CD14-positive monocyte (primary cell): ENCODE measurements at regions not wholly inside any gene's neighbourhood (a gene's known extent, or its start where the extent isn't known, plus 50 kb on each side); places are given as distances from the start of the nearest gene placed in this dataset.

ENCODE experiments used
- DNase-seq, 3 donors: peaks; one replicate each; pipeline ENCODE4 v3.0.0-alpha.2; 2011 to 2022
- H2AFZ ChIP-seq: 2 replicates; pipeline ENCODE4 v1.6.0; 2012; ENCODE audit warnings: mild to moderate bottlenecking, low read depth, low read length, inconsistent platforms; ENCODE audit not compliant: insufficient read depth, poor library complexity, severe bottlenecking
- H3K27ac ChIP-seq, 2 donors: 1 replicate in 1 of 2; 2 replicates in 1 of 2; pipeline ENCODE4 v1.5.1; 2012 to 2013; ENCODE audit warnings: low read length in 2 of 2, control low read depth in 1 of 2, inconsistent platforms in 1 of 2, low read depth in 1 of 2, mild to moderate bottlenecking in 1 of 2
- H3K27me3 ChIP-seq, 2 donors: one replicate each; pipeline versions ENCODE4 v1.6.0 to v1.6.1; 2011 to 2013; ENCODE audit warnings: low read length in 2 of 2; ENCODE audit not compliant: control insufficient read depth in 2 of 2, insufficient read depth in 2 of 2
- H3K36me3 ChIP-seq, 2 donors: replicated peaks in 1 of 2; 1 replicate in 1 of 2; 2 replicates in 1 of 2; pipeline versions ENCODE4 v1.5.1 to v1.6.1; 2012 to 2013; ENCODE audit warnings: low read length in 2 of 2, control low read depth in 1 of 2, inconsistent platforms in 1 of 2, mild to moderate bottlenecking in 1 of 2; ENCODE audit not compliant: insufficient read depth in 2 of 2, control insufficient read depth in 1 of 2
- H3K4me1 ChIP-seq, 2 donors: 1 replicate in 1 of 2; 2 replicates in 1 of 2; pipeline versions ENCODE4 v1.5.1 to v1.6.1; 2012 to 2013; ENCODE audit warnings: low read length in 2 of 2, control low read depth in 1 of 2, inconsistent platforms in 1 of 2, mild to moderate bottlenecking in 1 of 2, moderate library complexity in 1 of 2; ENCODE audit not compliant: insufficient read depth in 2 of 2, control insufficient read depth in 1 of 2
- H3K4me2 ChIP-seq: replicated peaks from 2 replicates; pipeline ENCODE3; 2012; ENCODE audit warnings: low read length, moderate library complexity, mild to moderate bottlenecking; ENCODE audit not compliant: poor library complexity, severe bottlenecking; ENCODE audit errors: extremely low read depth
- H3K4me3 ChIP-seq, 3 experiments: fragments of 200-600 bp in 1 of 3; sonication (generic) in 1 of 3; replicated peaks in 1 of 3; 1 replicate in 2 of 3; 2 replicates in 1 of 3; pipeline ENCODE4 v1.5.1; 2011 to 2013; ENCODE audit warnings: low read length in 3 of 3, mild to moderate bottlenecking in 3 of 3, control low read depth in 2 of 3, low read depth in 2 of 3, inconsistent platforms in 1 of 3, moderate library complexity in 1 of 3
- H3K79me2 ChIP-seq: 2 replicates; pipeline ENCODE4 v1.6.0; 2012; ENCODE audit warnings: mild to moderate bottlenecking, control low read depth, inconsistent platforms, low read length, moderate library complexity; ENCODE audit not compliant: insufficient read depth
- H3K9ac ChIP-seq: 2 replicates; pipeline ENCODE4 v1.6.0; 2017; ENCODE audit warnings: low read length, mild to moderate bottlenecking; ENCODE audit not compliant: insufficient read depth, poor library complexity, severe bottlenecking
- H3K9me3 ChIP-seq, 2 donors: replicated peaks in 1 of 2; 1 replicate in 1 of 2; 2 replicates in 1 of 2; pipeline versions ENCODE4 v1.5.1 to v1.6.1; 2012 to 2013; ENCODE audit warnings: low read length in 2 of 2, control low read depth in 1 of 2; ENCODE audit not compliant: control insufficient read depth in 1 of 2, insufficient read depth in 1 of 2
- H4K20me1 ChIP-seq: 2 replicates; pipeline ENCODE4 v1.6.0; 2012; ENCODE audit warnings: mild to moderate bottlenecking, low read length, control low read depth, moderate library complexity; ENCODE audit not compliant: insufficient read depth
- H3K27ac Mint-ChIP-seq, 7 donors: one replicate each; pipeline ENCODE4 v1.8.0; 2020; ENCODE audit warnings: mild to moderate bottlenecking in 7 of 7, mixed read lengths in 7 of 7, moderate library complexity in 6 of 7, inconsistent platforms in 2 of 7
- H3K27me3 Mint-ChIP-seq, 3 donors: one replicate each; pipeline ENCODE4 v1.8.0; 2021 to 2022; ENCODE audit warnings: low read depth in 3 of 3, mild to moderate bottlenecking in 3 of 3, mixed read lengths in 3 of 3, moderate library complexity in 3 of 3, inconsistent platforms in 1 of 3
- H3K36me3 Mint-ChIP-seq, 2 donors: one replicate each; pipeline ENCODE4 v1.8.0; 2020; ENCODE audit warnings: mixed read lengths in 2 of 2, inconsistent platforms in 1 of 2, mild to moderate bottlenecking in 1 of 2
- H3K4me1 Mint-ChIP-seq: one replicate; pipeline ENCODE4 v1.8.0; 2020; ENCODE audit warnings: mild to moderate bottlenecking, mixed read lengths
- H3K4me3 Mint-ChIP-seq, 2 donors: one replicate each; pipeline ENCODE4 v1.8.0; 2020; ENCODE audit warnings: mild to moderate bottlenecking in 2 of 2, mixed read lengths in 2 of 2, moderate library complexity in 1 of 2
- H3K9me3 Mint-ChIP-seq, 7 donors: one replicate each; pipeline ENCODE4 v1.8.0; 2020 to 2022; ENCODE audit warnings: mixed read lengths in 7 of 7, mild to moderate bottlenecking in 6 of 7, moderate library complexity in 6 of 7, inconsistent platforms in 2 of 7
- WGBS: methylation state at CpG from one replicate; pipeline ENCODE4 v1.1.5; 2013; ENCODE audit warnings: missing lambda C conversion rate; ENCODE audit not compliant: insufficient coverage; 5-methylcytosine and 5-hydroxymethylcytosine counted together
- intact Hi-C, 2 donors: fragments of 100-400 bp; cut with micrococcal nuclease; formaldehyde crosslinking; loops; one replicate each; pipeline versions ENCODE4 v1.15.0 to v1.15.1; 2023
- TF ChIP-seq, protein P1 (sequence below): fragments of 200-600 bp; IDR thresholded peaks from one replicate; pipeline ENCODE4 v1.8.0; 2022; ENCODE audit warnings: antibody characterized with exemption, mild to moderate bottlenecking

DNA sequence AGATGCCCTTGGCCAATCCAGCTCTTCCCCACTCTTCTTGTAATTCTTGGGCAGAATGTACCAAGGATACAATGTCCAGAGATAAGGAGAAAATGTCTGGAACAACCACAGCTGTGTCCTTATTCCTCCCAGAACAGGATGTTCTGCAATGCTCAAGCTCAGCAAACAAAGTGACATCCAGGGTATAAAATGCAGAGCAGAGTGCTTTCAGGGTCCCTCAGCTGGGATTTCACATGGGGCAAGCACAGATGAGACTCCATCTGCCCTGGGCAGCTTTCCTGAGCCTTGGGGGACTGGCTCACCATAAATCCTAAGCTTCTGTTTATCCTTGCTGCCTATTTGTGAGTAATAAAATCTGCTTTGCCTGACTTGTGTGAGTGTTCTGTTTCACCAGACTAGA is 127.4 kb downstream of the VAPA start:
- Histone ChIP-seq H3K27me3 (no peaks in the 10 kb centered on the region), H4K20me1 (no peaks in the 10 kb centered on the region), H3K4me2 (no peak overlapping the region), H3K27ac (no peak overlapping the region), H3K79me2 (no peaks in the 10 kb centered on the region), H3K36me3 (no peaks in the 10 kb centered on the region), H3K4me3 (no peak overlapping the region), H2AFZ (no peak overlapping the region), H3K4me1 (peaks cover 0 to 6% of the 10 kb centered on the region in 2 donors), H3K9me3 (peaks cover 16 to 28% of the 10 kb centered on the region in 2 donors), H3K9ac (no peak overlapping the region)
- H3K9me3 Mint-ChIP-seq: peaks cover 15 to 23% (median 18%) of the 10 kb centered on the region in 7 donors
- DNase-seq: no peak
- no peak overlapping the region for H3K27ac Mint-ChIP-seq
- intact Hi-C loops: loop anchor here in 1 of 2 donors (10.0 kb wide), 1 partner anchor 74 kb away; no protein-coding TSS in a partner anchor
- peaks cover 0 to 8% (median 4%) of the 10 kb centered on the region in 3 donors for H3K27me3 Mint-ChIP-seq
- H3K4me1 Mint-ChIP-seq: peaks cover 9% of the 10 kb centered on the region
- TF ChIP-seq, protein P1, sequence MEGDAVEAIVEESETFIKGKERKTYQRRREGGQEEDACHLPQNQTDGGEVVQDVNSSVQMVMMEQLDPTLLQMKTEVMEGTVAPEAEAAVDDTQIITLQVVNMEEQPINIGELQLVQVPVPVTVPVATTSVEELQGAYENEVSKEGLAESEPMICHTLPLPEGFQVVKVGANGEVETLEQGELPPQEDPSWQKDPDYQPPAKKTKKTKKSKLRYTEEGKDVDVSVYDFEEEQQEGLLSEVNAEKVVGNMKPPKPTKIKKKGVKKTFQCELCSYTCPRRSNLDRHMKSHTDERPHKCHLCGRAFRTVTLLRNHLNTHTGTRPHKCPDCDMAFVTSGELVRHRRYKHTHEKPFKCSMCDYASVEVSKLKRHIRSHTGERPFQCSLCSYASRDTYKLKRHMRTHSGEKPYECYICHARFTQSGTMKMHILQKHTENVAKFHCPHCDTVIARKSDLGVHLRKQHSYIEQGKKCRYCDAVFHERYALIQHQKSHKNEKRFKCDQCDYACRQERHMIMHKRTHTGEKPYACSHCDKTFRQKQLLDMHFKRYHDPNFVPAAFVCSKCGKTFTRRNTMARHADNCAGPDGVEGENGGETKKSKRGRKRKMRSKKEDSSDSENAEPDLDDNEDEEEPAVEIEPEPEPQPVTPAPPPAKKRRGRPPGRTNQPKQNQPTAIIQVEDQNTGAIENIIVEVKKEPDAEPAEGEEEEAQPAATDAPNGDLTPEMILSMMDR: no peak
- H3K4me3 Mint-ChIP-seq: no peak overlapping the region
- peaks cover 1 to 3% of the 10 kb centered on the region in 2 donors for H3K36me3 Mint-ChIP-seq

DNA sequence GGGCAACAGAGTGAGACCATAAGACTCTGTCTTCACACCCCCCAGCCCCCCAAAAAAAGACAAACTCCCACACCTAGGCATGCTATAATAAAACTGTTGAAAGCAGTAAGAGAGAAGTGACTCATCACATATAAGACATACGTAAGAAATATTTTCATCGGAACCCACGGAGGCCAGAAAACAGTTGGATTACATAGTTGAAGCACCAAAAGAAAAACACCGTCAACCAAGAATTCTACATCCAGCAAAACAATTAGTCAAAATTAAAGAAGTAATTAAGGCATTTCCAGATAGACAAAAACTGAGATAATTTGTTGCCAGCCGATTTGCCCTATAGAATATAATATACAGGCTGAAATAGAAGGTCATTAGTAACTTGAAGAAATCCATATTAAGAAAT is 128.7 kb downstream of the VAPA start:
- Mint-ChIP-seq H3K4me1 (peaks cover 9% of the 10 kb centered on the region), H3K36me3 (peaks cover 1 to 3% of the 10 kb centered on the region in 2 donors), H3K27me3 (peaks cover under 1 to 3% (median 2%) of the 10 kb centered on the region in 3 donors), H3K27ac (no peak overlapping the region), H3K9me3 (peaks cover 15 to 23% (median 18%) of the 10 kb centered on the region in 7 donors), H3K4me3 (no peak overlapping the region)
- no peak for DNase-seq
- no peaks in the 10 kb centered on the region for H3K79me2 ChIP-seq
- no peak overlapping the region for H3K27ac ChIP-seq
- WGBS: no CpG with 5 or more reads among the region's 5 CpGs
- intact Hi-C loops: loop anchor here in 1 of 2 donors (10.0 kb wide), 1 partner anchor 72 kb away; no protein-coding TSS in a partner anchor
- no peaks in the 10 kb centered on the region for H3K27me3 ChIP-seq
- H4K20me1 ChIP-seq: no peaks in the 10 kb centered on the region
- H3K4me2 ChIP-seq: no peak overlapping the region
- no peak overlapping the region for H2AFZ ChIP-seq
- H3K4me1 ChIP-seq: peaks cover 0 to 6% of the 10 kb centered on the region in 2 donors
- no peaks in the 10 kb centered on the region for H3K36me3 ChIP-seq
- TF ChIP-seq, protein P1: no peak
- no peak overlapping the region for H3K4me3 ChIP-seq
- no peak overlapping the region for H3K9ac ChIP-seq
- H3K9me3 ChIP-seq: peaks cover 16 to 28% of the 10 kb centered on the region in 2 donors
